Adrenal gland (tissue), 5 donors: ENCODE measurements at regions not wholly inside any gene's neighbourhood (a gene's known extent, or its start where the extent isn't known, plus 50 kb on each side); places are given as distances from the start of the nearest gene placed in this dataset.

Experiments
- POLR2A ChIP-seq, 2 donors: fragments of 450-650 bp; IDR thresholded peaks; one replicate each; pipeline ENCODE4 v1.6.1; 2017; ENCODE audit warnings: antibody characterized with exemption in 2 of 2, mild to moderate bottlenecking in 2 of 2, moderate library complexity in 1 of 2
- TF ChIP-seq, protein P1 (sequence below), 6 experiments: fragments of 450-650 bp in 4 of 6; fragments of 200-600 bp in 2 of 6; sonication (generic) in 1 of 6; IDR thresholded peaks; 1 replicate in 5 of 6; 2 replicates in 1 of 6; pipeline versions ENCODE4 v1.5.1 to v1.8.0; 2016 to 2021; ENCODE audit warnings: antibody characterized with exemption in 6 of 6, mild to moderate bottlenecking in 2 of 6, moderate library complexity in 1 of 6
- donor health status: DM: no; HTN: no; CAD: no.

DNA sequence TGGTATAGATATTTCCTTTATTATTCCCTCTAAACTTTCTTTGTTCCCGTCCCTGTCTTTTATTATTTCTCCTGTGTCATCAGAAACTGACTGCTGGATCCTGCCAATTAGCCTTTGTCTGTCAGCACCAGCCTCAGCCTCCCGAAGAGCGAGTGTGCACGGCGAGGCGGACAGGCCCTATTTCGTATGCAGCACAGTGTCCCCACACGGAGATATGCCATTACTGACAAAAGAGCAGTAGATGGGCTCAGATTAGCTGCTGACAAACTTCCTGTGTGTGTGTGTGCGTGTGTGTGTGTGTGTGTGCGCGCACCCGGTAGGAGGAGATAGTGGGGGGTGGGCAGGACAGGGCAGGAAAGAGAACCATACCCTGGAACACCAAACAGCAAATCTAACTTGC, 99.5 kb upstream of the ZFP64 start:
- TF ChIP-seq, protein P1, sequence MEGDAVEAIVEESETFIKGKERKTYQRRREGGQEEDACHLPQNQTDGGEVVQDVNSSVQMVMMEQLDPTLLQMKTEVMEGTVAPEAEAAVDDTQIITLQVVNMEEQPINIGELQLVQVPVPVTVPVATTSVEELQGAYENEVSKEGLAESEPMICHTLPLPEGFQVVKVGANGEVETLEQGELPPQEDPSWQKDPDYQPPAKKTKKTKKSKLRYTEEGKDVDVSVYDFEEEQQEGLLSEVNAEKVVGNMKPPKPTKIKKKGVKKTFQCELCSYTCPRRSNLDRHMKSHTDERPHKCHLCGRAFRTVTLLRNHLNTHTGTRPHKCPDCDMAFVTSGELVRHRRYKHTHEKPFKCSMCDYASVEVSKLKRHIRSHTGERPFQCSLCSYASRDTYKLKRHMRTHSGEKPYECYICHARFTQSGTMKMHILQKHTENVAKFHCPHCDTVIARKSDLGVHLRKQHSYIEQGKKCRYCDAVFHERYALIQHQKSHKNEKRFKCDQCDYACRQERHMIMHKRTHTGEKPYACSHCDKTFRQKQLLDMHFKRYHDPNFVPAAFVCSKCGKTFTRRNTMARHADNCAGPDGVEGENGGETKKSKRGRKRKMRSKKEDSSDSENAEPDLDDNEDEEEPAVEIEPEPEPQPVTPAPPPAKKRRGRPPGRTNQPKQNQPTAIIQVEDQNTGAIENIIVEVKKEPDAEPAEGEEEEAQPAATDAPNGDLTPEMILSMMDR (IDR thresholded peaks at IDR 0.05): no peak
- TF ChIP-seq POLR2A (IDR thresholded peaks at IDR 0.05): no peak
